Pancreas (tissue), 10 donors: ENCODE measurements at regions not wholly inside any gene's neighbourhood (a gene's known extent, or its start where the extent isn't known, plus 50 kb on each side); places are given as distances from the start of the nearest gene placed in this dataset.
"Not testable (repeated sequence)": the region's sequence is repeated elsewhere in the genome, so short reads cannot be mapped to it uniquely, and the experiment has no call there.

Source experiments
- ATAC-seq, 4 donors: fragments of 200-7000 bp; cut with Tn5 transposase; one replicate each; pipeline versions ENCODE4 v1.8.0 to v1.9.1; 2020; ENCODE audit warnings: mild to moderate bottlenecking in 4 of 4, moderate library complexity in 4 of 4
- DNase-seq, 6 donors: peaks; one replicate each; pipeline ENCODE4 v3.0.0-alpha.2; 2020
- FAIRE-seq: peaks from 2 replicates; lab custom pipeline; 2012; peaks lifted over from hg19 to GRCh38; lab: Jason Lieb, UNC
- H3K27ac ChIP-seq, 4 donors: fragments of 200-600 bp; sonication (generic); 1 replicate in 3 of 4; 2 replicates in 1 of 4; pipeline versions ENCODE4 v1.5.0 to v1.8.0; 2020
- H3K27me3 ChIP-seq, 4 donors: fragments of 200-600 bp; one replicate each; pipeline ENCODE4 v1.8.0; 2021
- H3K36me3 ChIP-seq, 3 donors: fragments of 200-600 bp; sonication (generic) in 1 of 3; one replicate each; pipeline versions ENCODE4 v1.5.0 to v1.8.0; 2020 to 2021
- H3K4me1 ChIP-seq, 3 donors: fragments of 200-600 bp; one replicate each; pipeline ENCODE4 v1.8.0; 2021
- H3K4me3 ChIP-seq, 4 donors: fragments of 200-600 bp; sonication (generic) in 2 of 4; one replicate each; pipeline versions ENCODE4 v1.5.0 to v1.8.0; 2020 to 2021
- H3K9me3 ChIP-seq, 4 donors: fragments of 200-600 bp; one replicate each; pipeline ENCODE4 v1.8.0; 2021
- CTCF ChIP-seq, 4 donors: fragments of 200-600 bp; sonication (generic) in 3 of 4; IDR thresholded peaks; one replicate each; pipeline versions ENCODE4 v1.5.0 to v1.8.0; 2021; ENCODE audit warnings: antibody characterized with exemption in 4 of 4
- WGBS, 2 donors: extraction: QIAGEN DNeasy Blood & Tissue Kit; methylation state at CpG; one replicate each; pipeline ENCODE4 v1.1.7; 2013; 5-methylcytosine and 5-hydroxymethylcytosine counted together
- intact Hi-C, 3 donors: fragments of 100-400 bp; cut with DNase I; formaldehyde crosslinking; loops; one replicate each; pipeline versions ENCODE4 v1.11.1 to v1.14.2; 2022
- donor health status: healthy with polysubstance abuse.
- donor health status: DM: no; HTN: no; CAD: no; lungs with moderate emphysema.
- donor health status: DM: no; HTN: no; CAD: no.
- donor health status: control.
- donor health status: control.
- donor health status: Bipolar disorder and iron deficiency.
- donor health status: DM: yes; HTN: yes; CAD: no.
- donor health status: DM: no; HTN: no; CAD: no.
- donor health status: DM: no; HTN: no; CAD: no.
- donor health status: DM: yes; HTN: yes; CAD: no.

DNA sequence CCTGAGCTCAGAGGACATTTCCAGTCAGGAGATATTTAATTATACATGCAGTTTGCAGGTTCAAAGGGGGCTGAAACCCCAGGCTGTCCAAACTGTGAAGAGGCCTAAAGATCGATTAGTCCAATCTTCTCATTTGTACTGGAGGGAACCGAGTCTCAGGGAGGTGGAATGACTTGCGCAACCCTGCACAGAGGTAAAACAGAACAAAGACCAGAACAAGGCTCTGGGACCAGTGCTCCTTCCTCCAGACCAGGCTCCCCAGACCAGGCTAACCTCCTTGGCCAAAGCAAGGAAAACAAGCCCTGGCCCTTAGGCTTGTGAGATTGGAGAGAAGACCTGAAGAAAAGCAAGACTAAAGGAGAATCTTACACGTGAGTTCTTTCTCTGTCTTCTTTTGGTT lies 120.8 kb downstream of the ENC1 start:
- intact Hi-C loops, result no loop called here
- Histone ChIP-seq H3K27ac (no peak overlapping the region), H3K36me3 (no peaks in the 10 kb centered on the region), H3K4me3 (no peak overlapping the region), H3K27me3 (no peaks in the 10 kb centered on the region), H3K9me3 (no peaks in the 10 kb centered on the region), H3K4me1 (no peaks in the 10 kb centered on the region)
- no peak for TF ChIP-seq CTCF (IDR thresholded peaks at IDR 0.05)
- ATAC-seq (no peak), DNase-seq (no peak), FAIRE-seq (no peak)
- 95 to 98% methylated on average over 4 of the region's 4 CpGs for WGBS, 2 donors

DNA sequence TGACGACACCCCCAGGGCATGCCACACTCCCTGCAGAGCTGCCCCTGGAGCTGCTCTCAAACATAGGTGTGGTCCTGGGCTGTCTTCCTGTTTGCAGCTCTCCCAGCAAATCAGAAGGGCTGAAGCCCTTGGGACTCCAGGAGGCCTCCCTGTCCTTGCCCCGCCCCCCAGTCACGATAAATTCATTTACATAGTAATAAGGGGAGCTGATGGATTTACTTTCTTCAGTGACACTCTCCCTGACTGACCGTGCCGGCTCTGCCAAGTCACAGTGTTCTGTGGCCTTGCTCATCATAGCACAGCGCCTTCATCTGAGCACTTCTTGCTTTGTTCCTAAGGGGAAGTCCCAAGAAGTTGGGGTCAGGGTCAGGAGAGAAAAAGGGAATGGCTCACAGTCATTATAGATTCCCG lies 121.4 kb downstream of the ENC1 start:
- intact Hi-C loops, result no loop called here
- Histone ChIP-seq H3K4me1 (no peaks in the 10 kb centered on the region), H3K36me3 (no peaks in the 10 kb centered on the region), H3K27me3 (no peaks in the 10 kb centered on the region), H3K27ac (no peak overlapping the region), H3K9me3 (no peaks in the 10 kb centered on the region), H3K4me3 (no peak overlapping the region)
- FAIRE-seq (no peak), ATAC-seq (peak in 1 of 4 donors; percentile 34), DNase-seq (no peak)
- 69 to 80% methylated on average over 7 of the region's 7 CpGs for WGBS, 2 donors
- TF ChIP-seq CTCF (IDR thresholded peaks at IDR 0.05), result no peak

- Histone ChIP-seq H3K27me3 (no peaks in the 10 kb centered on the region), H3K4me1 (no peaks in the 10 kb centered on the region), H3K4me3 (no peak overlapping the region), H3K9me3 (no peaks in the 10 kb centered on the region), H3K36me3 (no peaks in the 10 kb centered on the region), H3K27ac (no peak overlapping the region)
- DNase-seq (no peak), ATAC-seq (no peak), FAIRE-seq (no peak)
- TF ChIP-seq CTCF (IDR thresholded peaks at IDR 0.05), result no peak
- intact Hi-C loops, result no loop called here
Observed at GRCh38 chr5:74517700-74518099, 122.8 kb downstream of the ENC1 start.

DNA sequence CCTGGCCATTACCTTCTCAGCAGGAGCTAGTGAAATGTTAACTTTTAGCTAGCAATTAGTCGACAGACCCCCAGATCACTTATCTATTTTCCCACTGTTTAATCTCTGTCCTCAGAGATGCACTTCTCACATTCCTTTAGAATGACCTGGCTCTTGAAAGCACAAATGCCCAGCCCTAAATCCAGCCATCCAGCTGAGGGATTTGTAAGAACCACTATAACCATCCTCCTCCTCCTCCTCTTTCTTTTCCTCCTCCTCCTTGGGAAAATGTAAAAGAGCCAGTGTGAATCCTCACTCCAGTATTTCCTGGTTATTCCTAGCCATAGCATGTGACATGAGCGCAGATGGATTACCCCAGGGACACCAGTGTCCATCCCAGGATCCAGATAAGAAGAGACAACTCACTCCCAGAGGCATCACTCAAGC lies 124.3 kb downstream of the ENC1 start:
- H3K4me1 ChIP-seq, result no peaks in the 10 kb centered on the region
- no peaks in the 10 kb centered on the region for H3K36me3 ChIP-seq
- ATAC-seq, result no peak
- intact Hi-C loops, result no loop called here
- no peaks in the 10 kb centered on the region for H3K27me3 ChIP-seq
- FAIRE-seq, result no peak
- TF ChIP-seq CTCF (IDR thresholded peaks at IDR 0.05), result no peak
- H3K9me3 ChIP-seq, result no peaks in the 10 kb centered on the region
- no peak overlapping the region for H3K27ac ChIP-seq
- no peak for DNase-seq
- no peak overlapping the region for H3K4me3 ChIP-seq
- 64 to 68% methylated on average over 2 of the region's 2 CpGs for WGBS, 2 donors

- ATAC-seq (no peak), DNase-seq (no peak), FAIRE-seq (no peak)
- Histone ChIP-seq H3K36me3 (no peaks in the 10 kb centered on the region), H3K4me1 (no peaks in the 10 kb centered on the region), H3K27me3 (no peaks in the 10 kb centered on the region), H3K27ac (no peak overlapping the region), H3K9me3 (no peaks in the 10 kb centered on the region), H3K4me3 (no peak overlapping the region)
- 59 to 70% methylated on average over 4 of the region's 4 CpGs for WGBS, 2 donors
- no peak for TF ChIP-seq CTCF (IDR thresholded peaks at IDR 0.05)
- intact Hi-C loops, result no loop called here
Observed at GRCh38 chr5:74514888-74515551, 125.5 kb downstream of the ENC1 start.

DNA sequence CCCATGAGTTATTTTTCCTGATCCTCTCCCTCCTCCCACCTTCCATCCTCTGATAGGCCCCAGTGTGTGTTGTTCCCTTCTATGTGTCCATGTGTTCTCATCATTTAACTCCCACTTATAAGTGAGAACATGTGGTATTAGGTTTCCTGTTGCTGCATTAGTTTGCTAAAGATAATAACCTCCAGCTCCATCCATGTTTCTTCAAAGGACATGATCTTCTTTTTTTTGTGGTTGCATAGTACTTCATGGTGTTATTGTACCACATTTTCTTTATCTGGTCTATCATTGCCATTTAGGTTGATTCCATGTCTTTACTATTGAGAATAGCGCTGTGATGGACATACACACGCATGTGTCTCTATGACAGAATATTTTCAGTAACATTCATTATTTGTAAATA lies 128.8 kb downstream of the ENC1 start:
- not testable (repeated sequence) for ATAC-seq, FAIRE-seq

More for the DNA sequence above, 128.8 kb downstream of the ENC1 start:
- 68 to 98% methylated on average over 2 of the region's 2 CpGs for WGBS, 2 donors
- H3K4me3 ChIP-seq, H3K36me3 ChIP-seq, H3K27me3 ChIP-seq, H3K4me1 ChIP-seq, intact Hi-C loops, DNase-seq, H3K9me3 ChIP-seq, H3K27ac ChIP-seq: not testable (repeated sequence)
